Umbilical cord (tissue), 1 donor: ENCODE measurements at regions not wholly inside any gene's neighbourhood (a gene's known extent, or its start where the extent isn't known, plus 50 kb on each side); places are given as distances from the start of the nearest gene placed in this dataset.
"Not testable (repeated sequence)": the region's sequence is repeated elsewhere in the genome, so short reads cannot be mapped to it uniquely, and the experiment has no call there.

Source experiments
- DNase-seq: peaks from one replicate; pipeline ENCODE4 v3.0.0-alpha.2; 2015; ENCODE audit warnings: low spot score

DNA sequence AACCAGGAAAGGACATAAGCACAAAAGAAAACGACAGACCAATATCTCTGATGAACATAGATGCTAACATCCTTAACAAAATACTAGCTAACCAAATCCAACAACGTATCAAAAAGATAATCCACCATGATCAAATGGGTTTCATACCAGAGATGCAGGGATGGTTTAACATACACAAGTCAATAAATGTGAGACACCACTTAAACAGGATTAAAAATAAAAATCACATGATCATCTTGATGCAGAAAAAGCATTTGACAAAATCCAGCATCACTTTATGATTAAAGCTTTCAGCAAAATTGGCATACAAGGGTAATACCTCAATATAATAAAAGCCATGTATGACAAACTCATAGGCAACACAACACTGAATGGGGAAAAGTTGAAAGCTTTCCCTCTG is 138.4 kb downstream of the ADCYAP1 start:
- not testable (repeated sequence) for DNase-seq

DNA sequence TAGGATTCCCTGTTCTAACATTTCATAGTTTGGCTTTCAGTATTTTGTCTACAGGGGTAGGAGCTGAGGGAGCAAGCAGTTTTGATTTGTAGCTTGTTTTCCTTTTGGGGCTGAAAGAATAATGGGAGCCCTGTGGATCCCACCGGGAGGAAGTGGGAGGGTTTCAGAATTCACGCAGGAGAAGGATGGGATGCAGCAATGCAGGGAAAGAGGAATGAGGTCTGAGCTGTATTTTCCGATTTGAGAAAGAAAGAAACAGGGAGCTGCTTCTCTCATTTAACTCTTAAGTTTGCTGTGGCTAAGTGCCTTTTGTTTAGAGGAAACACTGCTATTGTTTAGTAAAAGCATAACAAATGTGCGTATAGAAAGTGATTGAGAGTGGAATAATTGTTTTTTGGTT is 141.0 kb downstream of the ADCYAP1 start:
- DNase-seq, result no peak

DNA sequence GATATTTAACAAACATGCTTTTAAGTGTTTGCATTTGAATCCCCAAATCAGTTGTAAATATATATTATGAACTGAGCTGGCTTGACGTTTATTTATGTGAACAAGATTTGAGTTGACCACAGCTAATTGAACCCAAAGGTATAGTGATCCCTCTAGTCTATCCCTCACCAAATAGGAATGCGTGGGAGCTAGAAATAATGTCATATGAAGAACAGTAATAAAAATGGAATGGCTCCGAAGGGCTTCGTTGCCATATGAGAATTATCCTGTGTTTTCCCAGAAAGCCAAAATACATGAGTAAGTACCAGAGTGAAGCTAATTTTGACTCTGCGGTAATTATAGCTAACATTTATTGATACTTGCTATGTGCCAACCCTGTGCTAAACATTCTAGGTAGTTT is 142.7 kb downstream of the ADCYAP1 start:
- no peak for DNase-seq

DNA sequence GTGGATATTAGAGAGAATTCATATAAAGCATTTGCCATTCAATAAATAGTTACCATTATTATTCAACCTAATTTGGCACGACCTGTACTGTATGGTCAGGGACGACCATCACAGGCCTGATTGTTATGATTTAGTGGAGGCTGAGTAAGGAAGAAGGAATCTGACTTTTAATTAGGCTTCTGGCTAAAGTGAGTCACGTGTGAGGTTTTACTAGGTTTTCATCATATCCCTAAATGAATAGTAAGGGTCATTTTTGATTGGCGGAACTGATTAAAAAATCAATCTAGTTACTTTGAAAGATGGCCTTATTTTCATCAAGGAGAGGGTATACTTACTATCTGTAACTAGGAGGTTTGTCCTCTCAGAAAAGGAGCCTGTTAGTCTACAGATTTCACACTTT is 143.4 kb downstream of the ADCYAP1 start:
- no peak for DNase-seq

DNA sequence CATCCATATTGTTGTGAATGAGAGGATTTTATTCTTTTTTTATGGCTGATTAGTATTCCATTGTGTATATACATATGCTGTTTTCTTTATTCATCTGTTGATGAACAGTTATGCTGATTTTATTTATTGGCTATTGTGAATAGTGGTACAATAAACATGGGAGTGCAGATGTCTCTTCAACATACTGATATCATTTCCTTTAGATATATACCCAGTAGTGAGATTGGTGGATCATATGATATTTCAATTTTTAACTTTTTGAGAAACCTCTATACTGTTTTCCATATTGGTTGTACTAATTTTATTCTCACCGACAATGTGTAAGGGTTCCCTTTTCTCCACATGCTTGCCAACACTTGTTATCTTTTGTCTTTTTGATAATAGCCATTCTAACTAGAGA is 144.5 kb downstream of the ADCYAP1 start:
- DNase-seq, result no peak

DNA sequence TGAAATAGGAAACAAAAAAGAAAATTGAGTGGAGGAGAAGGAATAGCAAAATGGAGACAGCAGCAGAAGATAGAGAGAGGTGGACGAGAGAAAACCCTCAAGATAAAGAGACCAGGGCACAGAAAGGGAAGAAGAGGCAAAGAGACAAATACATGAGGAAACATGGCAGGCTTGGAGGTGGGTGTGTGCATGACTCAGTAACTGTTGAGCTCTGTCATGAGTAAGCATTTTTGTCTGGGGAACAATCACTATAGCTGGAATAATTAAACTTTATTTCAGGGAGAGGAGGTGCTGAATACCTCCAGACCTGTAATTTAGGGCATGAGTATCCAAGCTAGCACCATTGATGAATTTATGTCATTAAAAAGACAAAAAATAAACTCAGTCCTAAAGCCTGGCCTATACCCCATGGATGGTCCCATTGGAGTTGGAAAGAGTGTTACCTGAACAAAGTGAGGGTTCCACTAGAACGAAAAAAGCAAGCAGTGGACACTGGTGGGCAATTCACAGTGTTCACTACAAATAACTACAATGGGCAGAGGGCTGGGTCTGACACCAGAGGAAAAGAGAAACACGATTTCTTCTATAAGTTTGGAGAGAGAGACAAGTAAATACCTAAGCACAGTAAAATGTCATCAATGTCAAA is 145.5 kb downstream of the ADCYAP1 start:
- DNase-seq, result no peak

DNA sequence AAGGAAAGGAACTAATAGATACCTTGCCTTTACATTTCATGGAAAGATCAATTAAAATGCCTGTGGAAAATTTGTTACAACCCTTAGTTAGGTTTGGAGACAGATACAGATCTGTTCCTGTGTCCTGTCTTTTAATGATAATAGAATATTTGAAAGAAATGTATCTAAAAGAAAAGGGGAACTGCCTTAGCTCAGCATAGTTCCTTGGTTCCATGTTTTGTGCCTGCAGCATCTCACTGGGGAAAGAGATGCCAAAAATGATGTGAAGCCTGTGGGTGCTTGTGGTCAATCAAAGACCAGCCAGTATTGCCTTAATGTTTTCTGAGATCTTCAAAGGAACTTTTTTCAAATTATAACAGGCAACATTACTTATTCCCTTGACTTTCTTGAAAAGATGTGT is 147.6 kb downstream of the ADCYAP1 start:
- DNase-seq, result no peak

DNA sequence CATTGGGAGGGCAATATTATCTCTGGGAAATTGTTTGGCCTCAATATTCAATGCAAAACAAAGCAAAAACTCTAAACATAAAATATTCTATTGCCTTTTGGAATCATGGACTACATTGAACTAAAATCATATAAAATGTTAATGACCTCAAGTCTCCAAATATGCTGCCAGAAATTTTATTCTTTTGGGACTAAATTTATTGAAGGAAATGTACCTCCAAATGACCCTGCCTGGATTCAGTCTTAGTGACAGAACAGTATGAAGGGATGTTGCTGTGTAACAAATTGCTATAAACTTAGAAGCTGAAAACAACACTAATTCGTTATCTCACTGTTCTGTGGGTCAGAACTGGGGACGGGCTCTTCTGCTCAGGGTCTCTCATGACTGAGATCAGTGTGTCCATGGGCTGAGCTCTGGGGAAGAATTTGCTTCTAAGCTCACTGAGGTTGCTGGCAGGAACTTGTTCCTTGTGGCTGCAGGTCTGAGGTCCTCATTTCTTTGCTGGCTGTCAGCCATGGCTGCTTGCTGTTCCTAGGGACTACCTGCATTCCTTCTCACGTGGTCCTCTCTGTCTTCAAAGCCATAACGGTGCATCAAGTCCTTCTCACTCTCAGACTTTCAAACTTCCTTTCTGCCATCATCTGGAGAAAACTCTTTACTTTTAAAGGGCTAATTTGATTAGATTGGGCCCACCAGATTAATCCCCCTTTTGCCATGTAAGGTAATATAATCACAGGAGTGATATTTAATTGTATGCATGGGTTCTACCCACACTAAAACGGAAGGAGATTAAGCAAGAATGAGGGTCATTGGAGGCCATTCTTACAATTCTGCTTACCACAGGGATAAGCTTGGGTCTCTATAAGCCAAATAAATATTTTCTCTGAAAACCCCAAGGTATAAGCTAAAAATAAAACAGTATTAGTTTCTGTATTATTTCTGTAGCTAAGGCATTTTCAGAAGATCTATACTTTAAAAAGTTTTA is 149.0 kb downstream of the ADCYAP1 start:
- no peak for DNase-seq

DNA sequence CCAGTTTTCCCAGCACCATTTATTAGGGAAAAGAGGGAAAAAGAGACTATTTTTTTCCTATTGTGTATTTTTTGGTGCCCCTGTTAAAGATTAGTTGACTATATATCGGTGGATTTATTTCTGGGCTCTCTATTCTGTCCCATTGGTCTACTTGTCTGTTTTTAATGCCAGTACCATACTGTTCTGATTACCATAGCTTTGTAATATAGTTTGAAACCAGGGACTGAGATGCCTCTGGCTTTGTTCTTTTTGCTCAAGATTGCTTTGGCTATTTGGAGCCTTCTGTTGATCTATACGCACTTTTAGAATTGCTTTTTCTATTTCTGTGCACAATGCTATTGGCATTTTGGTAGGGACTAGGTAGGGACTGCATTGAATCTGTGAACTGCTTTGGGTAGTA is 151.7 kb downstream of the ADCYAP1 start:
- no peak for DNase-seq

DNA sequence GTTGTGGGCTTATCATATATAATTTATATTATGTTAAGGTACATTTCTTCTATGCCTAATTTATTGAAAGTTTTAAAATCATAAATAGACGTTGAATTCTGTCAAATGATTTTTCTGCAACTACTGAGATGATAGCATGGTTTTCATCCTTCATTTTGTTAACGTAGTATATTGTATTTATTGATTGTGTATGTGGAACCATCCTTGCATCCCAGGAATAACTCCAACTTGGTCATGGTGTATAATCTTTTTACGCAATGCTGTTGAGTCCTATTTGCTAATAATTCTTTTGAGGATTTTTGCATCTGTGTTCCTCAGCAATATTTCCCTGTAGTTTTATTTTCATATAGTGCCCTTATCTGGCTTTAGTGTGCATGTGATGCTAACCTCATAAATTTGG is 152.7 kb downstream of the ADCYAP1 start:
- DNase-seq, result no peak

DNA sequence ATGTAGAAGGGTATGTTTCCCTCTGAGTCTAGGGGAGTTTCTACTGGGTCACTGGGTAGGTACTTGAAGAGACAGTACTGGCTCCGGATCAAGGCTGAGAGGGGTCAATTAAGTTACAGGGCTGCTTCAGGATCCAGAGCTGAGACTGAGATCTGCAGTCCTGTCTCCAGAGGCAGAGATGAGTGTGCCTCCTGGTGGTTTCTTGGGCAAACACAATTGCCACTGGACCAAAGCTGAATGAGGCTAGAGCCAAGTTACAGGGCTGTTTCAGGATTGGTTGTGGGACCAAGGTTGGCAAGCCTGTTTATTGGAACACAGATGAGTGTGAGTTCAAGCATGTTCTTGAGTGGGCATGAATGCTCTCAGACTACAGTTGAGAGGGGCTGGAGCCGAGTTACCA is 157.9 kb downstream of the ADCYAP1 start:
- DNase-seq, result no peak

DNA sequence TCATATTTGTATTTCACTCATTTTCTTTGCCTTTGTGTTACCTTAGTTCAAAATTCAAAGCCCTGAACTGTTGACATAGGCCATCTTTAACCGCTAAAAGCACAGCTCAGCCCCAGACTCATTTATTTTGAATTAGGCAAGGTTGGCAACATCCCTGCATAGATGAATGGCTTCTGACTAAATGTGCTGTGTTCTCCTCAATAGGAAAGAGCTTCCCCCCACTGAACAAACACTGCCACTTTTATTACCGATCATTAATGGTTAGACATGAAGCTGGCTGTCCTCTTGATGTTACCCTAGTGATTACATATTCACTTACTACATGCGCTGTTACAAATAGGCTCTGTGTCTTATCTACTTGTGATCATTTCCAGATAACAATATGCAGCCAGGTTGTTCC is 170.7 kb downstream of the ADCYAP1 start:
- DNase-seq, result no peak

DNA sequence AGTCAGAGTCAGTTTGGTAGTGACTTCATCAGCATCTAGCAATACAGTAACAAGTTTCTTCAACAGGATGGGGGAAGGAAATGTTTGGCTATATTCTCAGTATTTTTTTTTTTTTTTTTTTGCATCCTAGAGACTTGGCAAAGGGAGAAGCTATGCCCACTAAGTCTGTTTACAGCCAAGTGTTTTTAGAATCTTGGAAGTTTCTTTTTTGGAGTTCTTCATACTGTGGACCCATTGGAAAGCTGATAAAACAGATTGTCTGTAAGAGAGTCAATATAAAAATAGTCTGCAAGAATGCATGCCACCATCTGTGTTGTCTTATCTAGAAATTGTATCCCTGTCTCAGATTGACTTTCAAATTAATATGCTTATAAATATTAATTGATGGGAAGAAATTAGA is 171.2 kb downstream of the ADCYAP1 start:
- no peak for DNase-seq

DNA sequence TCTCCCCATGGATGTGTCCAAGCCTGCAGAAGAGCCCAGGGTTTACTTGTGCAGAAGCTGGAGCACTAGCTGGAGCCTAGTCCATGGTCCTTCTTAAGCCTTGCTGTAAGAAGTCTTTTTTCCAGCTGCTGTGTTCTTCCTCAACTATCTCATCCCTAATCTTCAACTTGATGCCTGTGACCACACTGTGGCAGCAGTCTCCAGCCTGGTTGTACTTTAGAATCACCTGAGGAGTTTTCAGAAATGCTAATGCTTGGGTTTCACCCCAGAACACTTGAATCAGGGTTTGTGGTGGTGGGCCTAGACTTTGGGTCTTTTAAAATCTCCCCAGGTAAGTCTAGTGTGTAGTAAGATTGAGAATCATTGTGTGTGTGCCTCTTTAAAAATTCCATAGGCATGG is 173.6 kb downstream of the ADCYAP1 start:
- DNase-seq, result no peak

DNA sequence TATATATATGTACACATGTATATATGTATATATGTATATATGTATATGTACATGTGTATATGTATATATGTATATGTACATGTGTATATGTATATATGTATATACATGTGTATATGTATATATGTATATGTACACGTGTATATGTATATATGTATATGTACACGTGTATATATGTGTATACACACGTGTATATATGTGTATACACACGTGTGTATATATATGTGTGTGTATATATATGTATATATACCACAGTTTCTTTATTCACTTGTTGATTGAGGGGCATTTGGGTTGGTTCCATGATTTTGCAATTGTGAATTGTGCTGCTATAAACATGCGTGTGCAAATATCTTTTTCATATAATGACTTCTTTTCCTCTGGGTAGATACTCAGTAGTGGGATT is 179.0 kb downstream of the ADCYAP1 start:
- DNase-seq, result not testable (repeated sequence)

DNA sequence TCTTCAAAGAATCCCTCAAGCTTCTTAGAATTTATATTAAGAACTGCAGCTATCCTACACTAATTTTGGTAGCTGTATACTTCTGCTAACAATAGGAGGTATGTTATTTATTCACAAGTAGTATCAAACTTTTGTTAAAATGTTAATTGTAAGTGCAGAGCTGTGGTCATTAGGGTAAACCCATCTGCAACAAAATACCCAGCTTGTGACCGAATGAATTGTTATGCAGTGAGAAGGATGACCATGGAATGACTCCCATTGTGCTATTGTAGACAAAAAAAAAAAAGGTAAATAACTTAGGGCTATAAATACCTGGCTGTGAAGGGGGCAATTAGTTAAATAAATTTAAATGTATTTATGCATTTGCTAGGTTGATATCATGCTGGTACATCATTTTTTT is 186.1 kb downstream of the ADCYAP1 start:
- DNase-seq, result no peak

DNA sequence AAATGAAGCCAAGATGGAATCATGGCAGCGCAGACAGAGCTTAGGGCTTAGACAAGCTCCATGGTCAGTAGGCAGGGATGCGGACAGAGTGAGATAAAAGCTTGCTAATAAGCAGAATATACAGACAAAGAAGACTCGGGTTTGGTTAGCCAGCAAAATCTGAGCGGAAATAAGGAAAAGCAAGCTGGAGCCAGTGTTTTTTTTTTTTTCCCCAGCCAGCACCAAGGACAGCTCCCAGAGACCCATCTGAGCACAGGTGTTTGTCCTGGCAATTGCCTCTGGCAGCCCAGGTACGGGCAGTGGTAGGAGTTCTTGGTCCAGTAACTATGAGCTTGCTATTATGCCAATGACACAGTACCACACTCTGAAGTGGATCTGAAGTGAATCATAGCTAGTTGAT is 187.6 kb downstream of the ADCYAP1 start:
- peak; percentile 2 for DNase-seq

DNA sequence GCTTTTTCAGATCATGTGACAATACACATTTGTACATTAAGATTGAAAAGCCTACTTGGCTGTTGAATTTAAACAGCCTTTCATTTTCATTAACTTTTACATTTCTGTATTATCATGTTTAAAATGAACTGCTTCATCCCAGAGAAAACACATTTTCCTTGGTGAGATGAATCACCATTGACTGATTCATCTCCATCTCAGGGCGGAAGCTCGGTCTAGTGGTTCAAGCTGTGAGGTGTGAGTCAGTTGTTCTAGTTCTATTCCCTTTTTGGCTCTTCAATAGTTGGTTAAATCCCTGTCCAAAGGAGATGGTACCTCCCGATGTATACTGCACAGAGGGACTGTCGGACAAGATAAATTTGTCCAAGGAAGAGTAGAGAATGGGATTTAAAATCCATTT is 189.7 kb downstream of the ADCYAP1 start:
- no peak for DNase-seq

DNA sequence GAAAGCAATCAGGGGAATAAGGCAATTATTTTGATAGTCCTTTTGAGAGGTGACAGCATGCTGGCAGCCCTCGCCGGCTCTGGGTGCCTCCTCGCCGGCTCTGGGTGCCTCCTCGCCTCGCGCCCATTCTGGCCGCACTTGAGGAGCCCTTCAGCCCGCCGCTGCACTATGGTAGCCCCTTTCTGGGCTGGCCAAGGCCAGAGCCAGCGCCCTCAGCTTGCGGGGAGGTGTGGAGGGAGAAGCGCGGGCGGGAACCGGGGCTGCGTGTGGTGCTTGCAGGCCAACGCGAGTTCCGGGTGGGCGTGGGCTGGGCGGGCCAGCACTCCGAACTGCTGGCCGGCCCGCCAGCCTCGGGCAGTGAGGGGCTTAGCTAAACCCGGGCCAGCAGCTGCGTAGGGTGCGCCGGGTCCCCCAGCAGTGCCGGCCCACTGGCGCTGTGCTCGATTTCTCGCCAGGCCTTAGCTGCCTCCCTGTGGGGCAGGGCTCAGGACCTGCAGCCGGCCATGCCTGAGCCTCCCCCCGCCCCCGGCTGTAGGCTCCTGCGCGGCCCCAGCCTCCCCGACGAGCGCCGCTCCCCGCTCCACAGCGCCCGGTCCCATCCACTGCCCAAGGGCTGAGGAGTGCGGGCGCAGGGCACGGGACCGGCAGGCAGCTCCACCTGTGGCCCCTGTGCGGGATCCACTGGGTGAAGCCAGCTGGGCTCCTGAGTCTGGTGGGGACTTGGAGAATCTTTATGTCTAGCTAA is 193.5 kb downstream of the ADCYAP1 start:
- not testable (repeated sequence) for DNase-seq

DNA sequence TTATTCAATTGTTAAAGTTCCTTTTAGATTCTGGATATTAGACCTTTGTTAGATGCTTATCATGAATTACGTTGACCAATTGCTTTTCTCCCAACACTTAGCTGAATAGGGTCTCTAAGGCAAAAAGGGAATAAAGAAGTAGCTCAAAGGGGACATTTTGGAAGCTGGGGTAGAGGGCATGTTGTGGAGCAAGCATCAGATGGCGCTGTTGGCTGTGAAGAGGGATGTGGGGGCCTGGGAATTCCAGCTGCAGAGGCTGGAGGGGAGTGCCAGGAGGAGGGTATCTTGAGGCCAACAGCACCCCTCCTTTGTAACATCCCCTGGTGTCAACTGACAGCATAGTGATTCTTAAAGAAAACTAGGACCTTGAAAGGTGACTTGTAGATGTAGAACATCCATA is 198.2 kb downstream of the ADCYAP1 start:
- no peak for DNase-seq

DNA sequence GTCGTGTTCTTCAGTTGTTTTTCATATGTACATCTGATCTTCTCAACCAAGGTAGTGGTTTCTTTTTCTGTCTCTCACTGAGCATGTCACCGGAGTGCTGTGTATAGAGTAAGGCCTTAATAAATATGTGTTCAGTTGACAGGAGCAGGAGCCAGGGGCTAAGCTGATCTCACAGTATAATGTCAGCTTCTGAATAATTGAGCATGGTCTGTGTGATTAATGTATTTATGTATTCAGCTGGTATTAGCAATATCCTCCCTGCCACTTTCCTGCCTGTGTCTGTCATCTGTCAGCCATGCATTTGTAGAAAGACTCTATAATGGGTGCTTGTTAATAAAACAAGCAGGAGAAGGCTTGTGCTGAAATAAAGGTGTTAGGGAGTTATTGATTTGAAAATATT is 198.9 kb downstream of the ADCYAP1 start:
- no peak for DNase-seq

DNA sequence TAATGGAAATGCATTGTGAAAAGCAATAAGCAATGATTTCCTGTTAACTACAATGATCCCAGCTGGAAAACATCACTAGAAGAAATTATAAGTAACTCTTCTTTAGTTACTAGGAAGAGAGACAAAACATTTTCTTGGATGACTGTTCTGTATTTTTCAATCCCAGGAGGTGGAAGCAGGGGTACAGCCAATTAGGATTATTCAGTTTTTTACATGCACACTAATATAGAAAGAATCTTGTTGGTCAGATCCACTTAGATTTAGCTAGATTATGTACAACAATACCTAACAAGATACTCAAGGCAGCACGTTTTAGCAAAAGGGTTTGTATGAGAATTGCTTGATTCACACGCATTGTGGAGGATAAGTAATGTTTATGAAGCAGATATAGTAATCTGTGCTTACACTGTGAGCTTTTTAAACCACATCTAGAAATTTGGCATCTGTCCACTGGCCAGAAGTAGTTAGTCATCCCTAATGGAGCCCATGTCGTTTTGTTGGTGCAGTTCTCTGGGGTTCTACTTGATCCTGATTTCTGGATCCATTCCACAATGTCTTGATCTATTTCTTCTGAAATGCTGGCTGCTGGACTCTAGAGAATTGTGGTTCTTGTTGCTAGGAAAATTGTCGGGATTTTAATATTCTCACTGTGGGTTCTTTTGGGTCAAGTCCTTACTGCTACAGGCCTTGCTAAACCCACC is 199.7 kb downstream of the ADCYAP1 start:
- no peak for DNase-seq
